Liver (tissue), 3 donors: ENCODE measurements at regions not wholly inside any gene's neighbourhood (a gene's known extent, or its start where the extent isn't known, plus 50 kb on each side); places are given as distances from the start of the nearest gene placed in this dataset.

Source experiments
- JUND ChIP-seq, 2 donors: IDR thresholded peaks; 2 replicates each; pipeline ENCODE4 v1.6.1; 2016; ENCODE audit warnings: antibody characterized with exemption in 2 of 2
- NR2F2 ChIP-seq: IDR thresholded peaks from 2 replicates; pipeline ENCODE4 v1.6.1; 2016; ENCODE audit warnings: antibody characterized with exemption
- TF ChIP-seq, protein P1 (sequence below): fragments of 150-350 bp; IDR thresholded peaks from 2 replicates; pipeline ENCODE4 v1.5.1; 2017; ENCODE audit warnings: improper control_type of control experiment, low read depth, low read length; ENCODE audit not compliant: missing input control
- donor health status: healthy.
- donor health status: healthy.

DNA sequence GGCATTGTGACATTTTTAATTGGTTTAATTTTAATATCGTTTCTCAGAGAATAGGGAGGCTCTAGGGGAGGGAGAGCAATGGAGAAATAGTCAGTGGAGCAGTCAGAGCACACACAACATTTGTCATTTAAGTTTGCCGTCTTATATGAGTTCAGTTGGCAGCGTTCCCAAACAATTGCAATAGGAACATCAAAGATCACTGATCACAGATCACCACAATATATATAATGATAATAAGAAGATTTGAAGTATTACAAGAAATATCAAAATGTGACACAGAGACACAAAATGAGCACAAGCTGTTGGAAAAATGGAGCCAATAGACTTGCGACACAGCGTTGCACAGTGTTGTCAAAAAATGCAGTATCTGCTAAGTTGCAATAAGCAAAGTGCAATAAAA is 303.7 kb downstream of the CDH19 start:
- TF ChIP-seq, protein P1, sequence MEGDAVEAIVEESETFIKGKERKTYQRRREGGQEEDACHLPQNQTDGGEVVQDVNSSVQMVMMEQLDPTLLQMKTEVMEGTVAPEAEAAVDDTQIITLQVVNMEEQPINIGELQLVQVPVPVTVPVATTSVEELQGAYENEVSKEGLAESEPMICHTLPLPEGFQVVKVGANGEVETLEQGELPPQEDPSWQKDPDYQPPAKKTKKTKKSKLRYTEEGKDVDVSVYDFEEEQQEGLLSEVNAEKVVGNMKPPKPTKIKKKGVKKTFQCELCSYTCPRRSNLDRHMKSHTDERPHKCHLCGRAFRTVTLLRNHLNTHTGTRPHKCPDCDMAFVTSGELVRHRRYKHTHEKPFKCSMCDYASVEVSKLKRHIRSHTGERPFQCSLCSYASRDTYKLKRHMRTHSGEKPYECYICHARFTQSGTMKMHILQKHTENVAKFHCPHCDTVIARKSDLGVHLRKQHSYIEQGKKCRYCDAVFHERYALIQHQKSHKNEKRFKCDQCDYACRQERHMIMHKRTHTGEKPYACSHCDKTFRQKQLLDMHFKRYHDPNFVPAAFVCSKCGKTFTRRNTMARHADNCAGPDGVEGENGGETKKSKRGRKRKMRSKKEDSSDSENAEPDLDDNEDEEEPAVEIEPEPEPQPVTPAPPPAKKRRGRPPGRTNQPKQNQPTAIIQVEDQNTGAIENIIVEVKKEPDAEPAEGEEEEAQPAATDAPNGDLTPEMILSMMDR, result no peak
- TF ChIP-seq NR2F2 (no peak), JUND (IDR thresholded peaks at IDR 0.05) (no peak)
